ENCODE measurements at regions not wholly inside any gene's neighbourhood (a gene's known extent, or its start where the extent isn't known, plus 50 kb on each side); places are given as distances from the start of the nearest gene placed in this dataset.

- DNase-seq (ENCODE audit: low spot score) (no peak), ATAC-seq (ENCODE audit: low read depth) (no peak)
- no peak for TF ChIP-seq CTCF (IDR thresholded peaks at IDR 0.05; ENCODE audit: poor library complexity, severe bottlenecking)
- no peaks in the 10 kb centered on the region for H3K27me3 ChIP-seq (ENCODE audit: insufficient read depth, poor library complexity, severe bottlenecking)
- no peak overlapping the region for H3K4me3 ChIP-seq (ENCODE audit: severe bottlenecking)
- peaks cover 17% of the 10 kb centered on the region for H3K4me1 ChIP-seq (ENCODE audit: insufficient read depth, poor library complexity, severe bottlenecking)
- H3K9me3 ChIP-seq (ENCODE audit: severe bottlenecking) = peaks cover 3% of the 10 kb centered on the region
- no peak overlapping the region for H3K27ac ChIP-seq (ENCODE audit: poor library complexity, severe bottlenecking)
- H3K36me3 ChIP-seq (ENCODE audit: low read depth) = no peaks in the 10 kb centered on the region
Measured at GRCh38 chr1:188240772-188241406, 1412.1 kb downstream of the PLA2G4A start.

DNA sequence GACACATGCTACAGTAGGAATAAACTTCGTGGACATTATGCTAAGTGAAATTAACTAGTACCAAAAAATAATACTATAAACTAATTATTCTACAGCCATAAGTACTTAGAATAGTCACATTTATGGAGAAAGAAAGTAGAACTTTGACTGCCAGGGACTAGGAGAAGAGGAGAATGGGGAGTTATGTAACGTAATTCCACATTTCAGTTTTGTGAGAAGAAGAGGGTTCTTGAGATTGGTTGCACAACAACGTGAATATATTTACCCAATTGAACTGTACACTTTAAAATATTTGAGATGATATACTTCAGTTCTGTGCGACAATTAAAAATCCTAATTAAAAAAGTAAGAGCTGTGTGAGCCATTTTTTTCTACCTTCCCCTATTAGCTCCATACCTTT, 1412.9 kb downstream of the PLA2G4A start:
- ATAC-seq (ENCODE audit: low read depth) (no peak), DNase-seq (ENCODE audit: low spot score) (no peak)
- peaks cover 16% of the 10 kb centered on the region for H3K4me1 ChIP-seq (ENCODE audit: insufficient read depth, poor library complexity, severe bottlenecking)
- peaks cover 3% of the 10 kb centered on the region for H3K9me3 ChIP-seq (ENCODE audit: severe bottlenecking)
- no peak overlapping the region for H3K27ac ChIP-seq (ENCODE audit: poor library complexity, severe bottlenecking)
- no peaks in the 10 kb centered on the region for H3K27me3 ChIP-seq (ENCODE audit: insufficient read depth, poor library complexity, severe bottlenecking)
- TF ChIP-seq CTCF (IDR thresholded peaks at IDR 0.05; ENCODE audit: poor library complexity, severe bottlenecking) = no peak
- H3K4me3 ChIP-seq (ENCODE audit: severe bottlenecking) = no peak overlapping the region
- H3K36me3 ChIP-seq (ENCODE audit: low read depth) = no peaks in the 10 kb centered on the region

DNA sequence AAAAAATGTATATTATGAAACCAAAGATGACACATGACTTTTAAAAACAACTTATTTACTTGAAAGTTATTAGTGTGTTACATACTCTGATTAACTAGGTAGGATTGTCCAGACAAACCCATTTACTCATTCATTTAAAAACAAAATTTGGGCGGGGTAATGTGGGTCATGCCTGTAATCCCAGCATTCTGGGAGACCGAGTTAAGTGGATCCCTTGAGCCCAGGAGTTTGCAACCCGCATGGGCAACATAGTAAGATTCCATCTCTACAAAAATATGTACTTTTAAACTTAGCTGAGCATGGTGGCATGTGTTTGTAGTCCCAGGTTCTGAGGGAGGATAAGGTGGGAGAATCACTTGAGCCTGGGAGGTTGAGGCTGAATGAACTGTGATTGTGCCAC, 1414.7 kb downstream of the PLA2G4A start:
- Histone ChIP-seq H3K4me1 (ENCODE audit: insufficient read depth, poor library complexity, severe bottlenecking) (no peaks in the 10 kb centered on the region), H3K9me3 (ENCODE audit: severe bottlenecking) (peaks cover 3% of the 10 kb centered on the region), H3K27ac (ENCODE audit: poor library complexity, severe bottlenecking) (no peak overlapping the region), H3K36me3 (ENCODE audit: low read depth) (no peaks in the 10 kb centered on the region), H3K27me3 (ENCODE audit: insufficient read depth, poor library complexity, severe bottlenecking) (no peaks in the 10 kb centered on the region), H3K4me3 (ENCODE audit: severe bottlenecking) (no peak overlapping the region)
- no peak for ATAC-seq (ENCODE audit: low read depth)
- no peak for TF ChIP-seq CTCF (IDR thresholded peaks at IDR 0.05; ENCODE audit: poor library complexity, severe bottlenecking)
- no peak for DNase-seq (ENCODE audit: low spot score)

- peaks cover 3% of the 10 kb centered on the region for H3K9me3 ChIP-seq (ENCODE audit: severe bottlenecking)
- no peaks in the 10 kb centered on the region for H3K27me3 ChIP-seq (ENCODE audit: insufficient read depth, poor library complexity, severe bottlenecking)
- DNase-seq (ENCODE audit: low spot score) (no peak), ATAC-seq (ENCODE audit: low read depth) (no peak)
- H3K27ac ChIP-seq (ENCODE audit: poor library complexity, severe bottlenecking) = no peak overlapping the region
- H3K4me1 ChIP-seq (ENCODE audit: insufficient read depth, poor library complexity, severe bottlenecking) = no peaks in the 10 kb centered on the region
- H3K4me3 ChIP-seq (ENCODE audit: severe bottlenecking) = no peak overlapping the region
- TF ChIP-seq CTCF (IDR thresholded peaks at IDR 0.05; ENCODE audit: poor library complexity, severe bottlenecking) = no peak
- no peaks in the 10 kb centered on the region for H3K36me3 ChIP-seq (ENCODE audit: low read depth)
Measured at GRCh38 chr1:188244681-188245080, 1415.9 kb downstream of the PLA2G4A start.

DNA sequence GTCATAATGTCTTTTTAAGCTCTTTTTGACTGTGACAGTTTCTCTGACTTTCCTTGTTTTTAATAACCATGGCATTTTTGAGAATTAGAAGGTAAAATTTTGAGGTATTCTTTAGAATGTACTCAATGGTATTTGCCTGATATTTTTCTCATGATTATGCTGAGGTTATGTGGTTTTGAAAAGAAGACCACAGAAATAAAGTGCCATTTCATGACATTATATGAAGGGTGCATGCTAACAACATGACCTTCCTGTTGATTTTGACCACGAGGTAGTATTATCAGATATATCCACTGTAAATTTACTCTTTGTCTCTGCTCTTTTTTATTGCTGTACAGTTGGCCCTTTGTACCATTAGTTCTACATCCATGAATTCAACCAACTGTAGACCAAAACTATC, 1418.5 kb downstream of the PLA2G4A start:
- no peaks in the 10 kb centered on the region for H3K36me3 ChIP-seq (ENCODE audit: low read depth)
- ATAC-seq (ENCODE audit: low read depth) (no peak), DNase-seq (ENCODE audit: low spot score) (no peak)
- no peaks in the 10 kb centered on the region for H3K4me1 ChIP-seq (ENCODE audit: insufficient read depth, poor library complexity, severe bottlenecking)
- no peak overlapping the region for H3K4me3 ChIP-seq (ENCODE audit: severe bottlenecking)
- no peaks in the 10 kb centered on the region for H3K27me3 ChIP-seq (ENCODE audit: insufficient read depth, poor library complexity, severe bottlenecking)
- no peak for TF ChIP-seq CTCF (IDR thresholded peaks at IDR 0.05; ENCODE audit: poor library complexity, severe bottlenecking)
- no peak overlapping the region for H3K27ac ChIP-seq (ENCODE audit: poor library complexity, severe bottlenecking)
- H3K9me3 ChIP-seq (ENCODE audit: severe bottlenecking) = no peaks in the 10 kb centered on the region
